OCI-LY7 (cell line): ENCODE measurements at regions not wholly inside any gene's neighbourhood (a gene's known extent, or its start where the extent isn't known, plus 50 kb on each side); places are given as distances from the start of the nearest gene placed in this dataset.

ENCODE experiments used
- BruUV-seq: library from RNA; stranded (reverse); fragments of 400-500 nt; replicated peaks from 2 replicates; lab custom pipeline; 2021; lab: Mats Ljungman, UMichigan
- CTCF ChIA-PET: fragments of 300-600 bp; sonication (Branson Sonifier 250); formaldehyde crosslinking; loops from one replicate; lab custom pipeline; 2022; ENCODE audit warnings: antibody characterized with exemption; ENCODE audit not compliant: unreplicated experiment; lab: Charles Lee
- POLR2A ChIA-PET: fragments of 300-600 bp; sonication (Branson Sonifier 250); formaldehyde crosslinking; loops from one replicate; lab custom pipeline; 2022; ENCODE audit warnings: antibody characterized with exemption; lab: Charles Lee
- DNase-seq: peaks from one replicate; pipeline ENCODE4 v3.0.0-alpha.2; 2015; ENCODE audit warnings: low spot score
- H2AFZ ChIP-seq: fragments of 200-600 bp; sonication (generic), shearing (Covaris generic); 2 replicates; pipeline ENCODE4 v1.6.1; 2014; ENCODE audit warnings: mild to moderate bottlenecking, antibody characterized with exemption, low read length, moderate library complexity
- H3K27ac ChIP-seq: fragments of 200-600 bp; sonication (generic); 2 replicates; pipeline ENCODE4 v1.5.1; 2014; ENCODE audit warnings: mixed run types, low read depth, mild to moderate bottlenecking, moderate library complexity, low read length, inconsistent platforms; ENCODE audit not compliant: poor library complexity, severe bottlenecking
- H3K36me3 ChIP-seq: fragments of 200-600 bp; sonication (generic); 2 replicates; pipeline ENCODE4 v1.6.1; 2014; ENCODE audit warnings: mild to moderate bottlenecking, antibody characterized with exemption, low read length, moderate library complexity, mixed read lengths; ENCODE audit not compliant: insufficient read depth
- H3K4me1 ChIP-seq: fragments of 200-600 bp; sonication (generic); 2 replicates; pipeline ENCODE4 v1.5.1; 2014; ENCODE audit warnings: mild to moderate bottlenecking, low read length; ENCODE audit not compliant: insufficient read depth, poor library complexity, severe bottlenecking
- H3K4me2 ChIP-seq: fragments of 200-600 bp; sonication (generic); 2 replicates; pipeline ENCODE4 v1.6.1; 2014; ENCODE audit warnings: mild to moderate bottlenecking, low read length
- H3K4me3 ChIP-seq: fragments of 200-600 bp; sonication (generic); 2 replicates; pipeline ENCODE4 v1.5.1; 2014; ENCODE audit warnings: mild to moderate bottlenecking, low read depth, low read length; ENCODE audit not compliant: poor library complexity, severe bottlenecking
- H3K79me2 ChIP-seq: fragments of 200-600 bp; sonication (generic); 2 replicates; pipeline ENCODE4 v1.6.1; 2016; ENCODE audit warnings: low read depth, mild to moderate bottlenecking, low read length, moderate library complexity, mixed read lengths; ENCODE audit not compliant: insufficient read depth
- H3K9me2 ChIP-seq: fragments of 200-600 bp; sonication (generic); 2 replicates; pipeline ENCODE4 v1.6.1; 2016; ENCODE audit warnings: mild to moderate bottlenecking, low read length, mixed read lengths; ENCODE audit not compliant: insufficient read depth
- H3K9me3 ChIP-seq: fragments of 200-600 bp; sonication (generic); 2 replicates; pipeline ENCODE4 v1.6.1; 2014; ENCODE audit warnings: mild to moderate bottlenecking, mixed run types, low read length, mixed read lengths
- H4K20me1 ChIP-seq: fragments of 200-600 bp; sonication (generic); 2 replicates; pipeline ENCODE4 v1.6.1; 2014; ENCODE audit warnings: mild to moderate bottlenecking, antibody characterized with exemption, low read length, moderate library complexity, mixed read lengths; ENCODE audit not compliant: insufficient read depth
- EZH2phosphoT487 ChIP-seq: fragments of 200-600 bp; sonication (generic); IDR thresholded peaks from 2 replicates; pipeline ENCODE4 v1.6.1; 2018; ENCODE audit warnings: low read depth, borderline replicate concordance, mild to moderate bottlenecking, mixed run types, antibody characterized with exemption, low read length, moderate library complexity, mixed read lengths
- intact Hi-C: fragments of 100-400 bp; cut with micrococcal nuclease; formaldehyde crosslinking; loops from one replicate; pipeline ENCODE4 v1.10.0; 2022; ENCODE audit not compliant: unreplicated experiment
- TF ChIP-seq, protein P1 (sequence below): fragments of 200-600 bp; sonication (generic); conservative IDR thresholded peaks from 2 replicates; pipeline ENCODE4 v1.5.1; 2014; ENCODE audit warnings: mild to moderate bottlenecking, antibody characterized with exemption, low read length, moderate library complexity, mixed read lengths

GRCh38 chr18:66795051-66795450 lies 191.2 kb upstream of the CDH19 start:
- POLR2A ChIA-PET, result no interaction called here
- no peak overlapping the region for H3K4me3 ChIP-seq
- H3K27ac ChIP-seq, result no peak overlapping the region
- no peaks in the 10 kb centered on the region for H3K9me3 ChIP-seq
- H3K36me3 ChIP-seq, result no peaks in the 10 kb centered on the region
- H4K20me1 ChIP-seq, result no peaks in the 10 kb centered on the region
- H3K9me2 ChIP-seq, result no peaks in the 10 kb centered on the region
- TF ChIP-seq, protein P1, sequence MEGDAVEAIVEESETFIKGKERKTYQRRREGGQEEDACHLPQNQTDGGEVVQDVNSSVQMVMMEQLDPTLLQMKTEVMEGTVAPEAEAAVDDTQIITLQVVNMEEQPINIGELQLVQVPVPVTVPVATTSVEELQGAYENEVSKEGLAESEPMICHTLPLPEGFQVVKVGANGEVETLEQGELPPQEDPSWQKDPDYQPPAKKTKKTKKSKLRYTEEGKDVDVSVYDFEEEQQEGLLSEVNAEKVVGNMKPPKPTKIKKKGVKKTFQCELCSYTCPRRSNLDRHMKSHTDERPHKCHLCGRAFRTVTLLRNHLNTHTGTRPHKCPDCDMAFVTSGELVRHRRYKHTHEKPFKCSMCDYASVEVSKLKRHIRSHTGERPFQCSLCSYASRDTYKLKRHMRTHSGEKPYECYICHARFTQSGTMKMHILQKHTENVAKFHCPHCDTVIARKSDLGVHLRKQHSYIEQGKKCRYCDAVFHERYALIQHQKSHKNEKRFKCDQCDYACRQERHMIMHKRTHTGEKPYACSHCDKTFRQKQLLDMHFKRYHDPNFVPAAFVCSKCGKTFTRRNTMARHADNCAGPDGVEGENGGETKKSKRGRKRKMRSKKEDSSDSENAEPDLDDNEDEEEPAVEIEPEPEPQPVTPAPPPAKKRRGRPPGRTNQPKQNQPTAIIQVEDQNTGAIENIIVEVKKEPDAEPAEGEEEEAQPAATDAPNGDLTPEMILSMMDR, result no peak
- TF ChIP-seq EZH2phosphoT487, result no peak
- intact Hi-C loops, result no loop called here
- no peak overlapping the region for H2AFZ ChIP-seq
- no peaks in the 10 kb centered on the region for H3K79me2 ChIP-seq
- BruUV-seq, result no TSS peak
- no peaks in the 10 kb centered on the region for H3K4me1 ChIP-seq
- no peak for DNase-seq
- CTCF ChIA-PET, result no interaction called here
- H3K4me2 ChIP-seq, result no peak overlapping the region

DNA sequence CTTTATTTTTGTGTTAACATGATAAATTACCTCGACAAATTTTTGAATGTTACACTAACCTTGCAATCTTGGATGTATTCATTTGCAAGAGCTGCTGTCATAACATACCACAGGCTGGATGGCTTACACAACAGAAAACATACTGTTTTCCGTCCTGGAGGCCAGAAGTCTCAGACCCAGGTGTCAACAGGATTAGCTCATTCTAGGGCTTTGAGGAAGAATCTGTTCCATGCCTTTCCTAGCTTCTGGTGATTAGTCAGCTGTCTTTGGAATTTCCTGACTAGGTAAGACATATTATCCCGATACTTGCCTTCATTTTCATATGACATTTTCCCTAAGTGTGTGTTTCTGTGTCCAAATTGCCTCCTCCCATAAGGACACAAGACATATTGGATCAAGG lies 188.6 kb upstream of the CDH19 start:
- Histone ChIP-seq H4K20me1 (no peaks in the 10 kb centered on the region), H2AFZ (no peak overlapping the region), H3K4me1 (no peaks in the 10 kb centered on the region), H3K9me2 (no peaks in the 10 kb centered on the region), H3K27ac (no peak overlapping the region), H3K79me2 (no peaks in the 10 kb centered on the region), H3K4me2 (no peak overlapping the region), H3K36me3 (no peaks in the 10 kb centered on the region), H3K4me3 (no peak overlapping the region), H3K9me3 (no peaks in the 10 kb centered on the region)
- intact Hi-C loops, result no loop called here
- POLR2A ChIA-PET, result no interaction called here
- DNase-seq, result no peak
- CTCF ChIA-PET, result no interaction called here
- TF ChIP-seq, protein P1, result no peak
- TF ChIP-seq EZH2phosphoT487, result no peak
- no TSS peak for BruUV-seq

DNA sequence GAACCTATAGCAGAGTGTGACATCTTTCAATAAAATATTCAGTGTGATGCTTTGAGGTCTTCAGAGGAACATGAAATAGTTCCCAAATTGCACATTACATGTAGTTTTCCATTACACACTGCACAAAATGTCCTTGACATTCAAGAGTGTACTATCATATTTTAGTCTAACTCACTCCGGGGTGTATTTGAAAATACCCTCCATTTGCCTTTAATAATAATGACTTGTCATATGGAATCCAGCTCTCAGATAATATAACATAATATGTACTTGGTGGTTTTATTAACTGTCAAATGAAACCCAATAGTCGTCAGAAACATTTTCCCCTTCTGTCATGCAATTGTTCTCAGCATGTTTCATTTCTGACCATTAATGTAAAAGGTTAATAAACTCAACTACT lies 176.7 kb upstream of the CDH19 start:
- ChIA-PET POLR2A (no interaction called here), CTCF (no interaction called here)
- no peaks in the 10 kb centered on the region for H4K20me1 ChIP-seq
- no peaks in the 10 kb centered on the region for H3K9me2 ChIP-seq
- no peaks in the 10 kb centered on the region for H3K9me3 ChIP-seq
- H3K36me3 ChIP-seq, result no peaks in the 10 kb centered on the region
- H3K4me3 ChIP-seq, result no peak overlapping the region
- H3K4me2 ChIP-seq, result no peak overlapping the region
- no peaks in the 10 kb centered on the region for H3K79me2 ChIP-seq
- no peak overlapping the region for H2AFZ ChIP-seq
- BruUV-seq, result no TSS peak
- intact Hi-C loops, result no loop called here
- no peak overlapping the region for H3K27ac ChIP-seq
- TF ChIP-seq, protein P1, result no peak
- TF ChIP-seq EZH2phosphoT487, result no peak
- H3K4me1 ChIP-seq, result no peaks in the 10 kb centered on the region
- DNase-seq, result no peak
